GM18505 (cell line): ENCODE measurements at regions not wholly inside any gene's neighbourhood (a gene's known extent, or its start where the extent isn't known, plus 50 kb on each side); places are given as distances from the start of the nearest gene placed in this dataset.

Experiments
- ATAC-seq: cut with Tn5 transposase; IDR thresholded peaks from one replicate; pipeline ENCODE4 v1.9.1; 2021; ENCODE audit not compliant: unreplicated experiment
- POLR2A ChIP-seq: IDR thresholded peaks from 4 replicates; pipeline ENCODE4 v1.6.1; 2011; ENCODE audit warnings: borderline replicate concordance; ENCODE audit not compliant: insufficient read depth, insufficient read length; ENCODE audit errors: extremely low read depth

GRCh38 chr11:128103278-128103873, 484.0 kb downstream of the ETS1 start:
- no peak for TF ChIP-seq POLR2A
- no peak for ATAC-seq

- no peak for TF ChIP-seq POLR2A
- ATAC-seq, result no peak
Observed at GRCh38 chr11:128098781-128099180, 488.6 kb downstream of the ETS1 start.

GRCh38 chr11:128095466-128095981, 491.8 kb downstream of the ETS1 start:
- no peak for TF ChIP-seq POLR2A
- ATAC-seq, result no peak

GRCh38 chr11:128093689-128094088, 493.7 kb downstream of the ETS1 start:
- no peak for ATAC-seq
- TF ChIP-seq POLR2A, result no peak

- no peak for TF ChIP-seq POLR2A
- ATAC-seq, result no peak
Observed at GRCh38 chr11:128089962-128090361, 497.4 kb downstream of the ETS1 start.

- ATAC-seq, result no peak
- TF ChIP-seq POLR2A, result no peak
Observed at GRCh38 chr11:128086794-128087193, 500.6 kb downstream of the ETS1 start.

GRCh38 chr11:128085276-128085675, 502.1 kb downstream of the ETS1 start:
- TF ChIP-seq POLR2A, result no peak
- no peak for ATAC-seq

- no peak for ATAC-seq
- TF ChIP-seq POLR2A, result no peak
Observed at GRCh38 chr11:128082574-128082973, 504.8 kb downstream of the ETS1 start.

- no peak for ATAC-seq
Observed at GRCh38 chr11:128069665-128070064, 517.7 kb downstream of the ETS1 start.

GRCh38 chr11:128067780-128068179, 519.6 kb downstream of the ETS1 start:
- TF ChIP-seq POLR2A, result no peak
- ATAC-seq, result no peak

More at GRCh38 chr11:128069665-128070064, 517.7 kb downstream of the ETS1 start:
- no peak for TF ChIP-seq POLR2A

GRCh38 chr11:128066399-128066798, 521.0 kb downstream of the ETS1 start:
- no peak for ATAC-seq
- TF ChIP-seq POLR2A, result no peak

GRCh38 chr11:128061281-128061871, 526.0 kb downstream of the ETS1 start:
- no peak for TF ChIP-seq POLR2A
- ATAC-seq, result no peak

- ATAC-seq, result no peak
- no peak for TF ChIP-seq POLR2A
Observed at GRCh38 chr11:128058580-128059208, 528.7 kb downstream of the ETS1 start.
